ENCODE measurements at regions not wholly inside any gene's neighbourhood (a gene's known extent, or its start where the extent isn't known, plus 50 kb on each side); places are given as distances from the start of the nearest gene placed in this dataset.

- TF ChIP-seq, protein P1, sequence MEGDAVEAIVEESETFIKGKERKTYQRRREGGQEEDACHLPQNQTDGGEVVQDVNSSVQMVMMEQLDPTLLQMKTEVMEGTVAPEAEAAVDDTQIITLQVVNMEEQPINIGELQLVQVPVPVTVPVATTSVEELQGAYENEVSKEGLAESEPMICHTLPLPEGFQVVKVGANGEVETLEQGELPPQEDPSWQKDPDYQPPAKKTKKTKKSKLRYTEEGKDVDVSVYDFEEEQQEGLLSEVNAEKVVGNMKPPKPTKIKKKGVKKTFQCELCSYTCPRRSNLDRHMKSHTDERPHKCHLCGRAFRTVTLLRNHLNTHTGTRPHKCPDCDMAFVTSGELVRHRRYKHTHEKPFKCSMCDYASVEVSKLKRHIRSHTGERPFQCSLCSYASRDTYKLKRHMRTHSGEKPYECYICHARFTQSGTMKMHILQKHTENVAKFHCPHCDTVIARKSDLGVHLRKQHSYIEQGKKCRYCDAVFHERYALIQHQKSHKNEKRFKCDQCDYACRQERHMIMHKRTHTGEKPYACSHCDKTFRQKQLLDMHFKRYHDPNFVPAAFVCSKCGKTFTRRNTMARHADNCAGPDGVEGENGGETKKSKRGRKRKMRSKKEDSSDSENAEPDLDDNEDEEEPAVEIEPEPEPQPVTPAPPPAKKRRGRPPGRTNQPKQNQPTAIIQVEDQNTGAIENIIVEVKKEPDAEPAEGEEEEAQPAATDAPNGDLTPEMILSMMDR (tag by site-specific recombination; IDR thresholded peaks at IDR 0.05): no peak
- TF ChIP-seq, protein P2, sequence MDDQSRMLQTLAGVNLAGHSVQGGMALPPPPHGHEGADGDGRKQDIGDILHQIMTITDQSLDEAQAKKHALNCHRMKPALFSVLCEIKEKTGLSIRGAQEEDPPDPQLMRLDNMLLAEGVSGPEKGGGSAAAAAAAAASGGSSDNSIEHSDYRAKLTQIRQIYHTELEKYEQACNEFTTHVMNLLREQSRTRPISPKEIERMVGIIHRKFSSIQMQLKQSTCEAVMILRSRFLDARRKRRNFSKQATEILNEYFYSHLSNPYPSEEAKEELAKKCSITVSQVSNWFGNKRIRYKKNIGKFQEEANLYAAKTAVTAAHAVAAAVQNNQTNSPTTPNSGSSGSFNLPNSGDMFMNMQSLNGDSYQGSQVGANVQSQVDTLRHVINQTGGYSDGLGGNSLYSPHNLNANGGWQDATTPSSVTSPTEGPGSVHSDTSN (CRISPR knock-in tag; IDR thresholded peaks at IDR 0.05): no peak
- TF ChIP-seq ZBTB44 (tag by site-specific recombination; IDR thresholded peaks at IDR 0.05) (no peak), TCF7L2 (IDR thresholded peaks at IDR 0.05; ENCODE audit: borderline replicate concordance, low read depth, low read length) (no peak), ZNF148 (tag by site-specific recombination; IDR thresholded peaks at IDR 0.05; ENCODE audit: borderline replicate concordance) (no peak), ZNF140 (tag by site-specific recombination; IDR thresholded peaks at IDR 0.05) (no peak), HOXA7 (CRISPR knock-in tag; IDR thresholded peaks at IDR 0.05; ENCODE audit: borderline replicate concordance) (no peak), ZNF114 (tag by site-specific recombination; IDR thresholded peaks at IDR 0.05) (no peak), ZNF202 (tag by site-specific recombination; IDR thresholded peaks at IDR 0.05; ENCODE audit: borderline replicate concordance) (no peak), ZNF146 (tag by site-specific recombination; IDR thresholded peaks at IDR 0.05) (no peak), ZNF529 (tag by site-specific recombination; IDR thresholded peaks at IDR 0.05; ENCODE audit: insufficient replicate concordance) (no peak)
- TF ChIP-seq, protein P3, sequence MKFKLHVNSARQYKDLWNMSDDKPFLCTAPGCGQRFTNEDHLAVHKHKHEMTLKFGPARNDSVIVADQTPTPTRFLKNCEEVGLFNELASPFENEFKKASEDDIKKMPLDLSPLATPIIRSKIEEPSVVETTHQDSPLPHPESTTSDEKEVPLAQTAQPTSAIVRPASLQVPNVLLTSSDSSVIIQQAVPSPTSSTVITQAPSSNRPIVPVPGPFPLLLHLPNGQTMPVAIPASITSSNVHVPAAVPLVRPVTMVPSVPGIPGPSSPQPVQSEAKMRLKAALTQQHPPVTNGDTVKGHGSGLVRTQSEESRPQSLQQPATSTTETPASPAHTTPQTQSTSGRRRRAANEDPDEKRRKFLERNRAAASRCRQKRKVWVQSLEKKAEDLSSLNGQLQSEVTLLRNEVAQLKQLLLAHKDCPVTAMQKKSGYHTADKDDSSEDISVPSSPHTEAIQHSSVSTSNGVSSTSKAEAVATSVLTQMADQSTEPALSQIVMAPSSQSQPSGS (tag by site-specific recombination; IDR thresholded peaks at IDR 0.05; ENCODE audit: low read depth): no peak
- TF ChIP-seq, protein P4, sequence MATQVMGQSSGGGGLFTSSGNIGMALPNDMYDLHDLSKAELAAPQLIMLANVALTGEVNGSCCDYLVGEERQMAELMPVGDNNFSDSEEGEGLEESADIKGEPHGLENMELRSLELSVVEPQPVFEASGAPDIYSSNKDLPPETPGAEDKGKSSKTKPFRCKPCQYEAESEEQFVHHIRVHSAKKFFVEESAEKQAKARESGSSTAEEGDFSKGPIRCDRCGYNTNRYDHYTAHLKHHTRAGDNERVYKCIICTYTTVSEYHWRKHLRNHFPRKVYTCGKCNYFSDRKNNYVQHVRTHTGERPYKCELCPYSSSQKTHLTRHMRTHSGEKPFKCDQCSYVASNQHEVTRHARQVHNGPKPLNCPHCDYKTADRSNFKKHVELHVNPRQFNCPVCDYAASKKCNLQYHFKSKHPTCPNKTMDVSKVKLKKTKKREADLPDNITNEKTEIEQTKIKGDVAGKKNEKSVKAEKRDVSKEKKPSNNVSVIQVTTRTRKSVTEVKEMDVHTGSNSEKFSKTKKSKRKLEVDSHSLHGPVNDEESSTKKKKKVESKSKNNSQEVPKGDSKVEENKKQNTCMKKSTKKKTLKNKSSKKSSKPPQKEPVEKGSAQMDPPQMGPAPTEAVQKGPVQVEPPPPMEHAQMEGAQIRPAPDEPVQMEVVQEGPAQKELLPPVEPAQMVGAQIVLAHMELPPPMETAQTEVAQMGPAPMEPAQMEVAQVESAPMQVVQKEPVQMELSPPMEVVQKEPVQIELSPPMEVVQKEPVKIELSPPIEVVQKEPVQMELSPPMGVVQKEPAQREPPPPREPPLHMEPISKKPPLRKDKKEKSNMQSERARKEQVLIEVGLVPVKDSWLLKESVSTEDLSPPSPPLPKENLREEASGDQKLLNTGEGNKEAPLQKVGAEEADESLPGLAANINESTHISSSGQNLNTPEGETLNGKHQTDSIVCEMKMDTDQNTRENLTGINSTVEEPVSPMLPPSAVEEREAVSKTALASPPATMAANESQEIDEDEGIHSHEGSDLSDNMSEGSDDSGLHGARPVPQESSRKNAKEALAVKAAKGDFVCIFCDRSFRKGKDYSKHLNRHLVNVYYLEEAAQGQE (tag by site-specific recombination; IDR thresholded peaks at IDR 0.05): no peak
Observed at GRCh38 chr12:28824849-28825248, 324.2 kb upstream of the FAR2 start.

Measured in HEK293 (cell line).